H9 (cell line): ENCODE measurements at regions not wholly inside any gene's neighbourhood (a gene's known extent, or its start where the extent isn't known, plus 50 kb on each side); places are given as distances from the start of the nearest gene placed in this dataset.

ENCODE experiments used
- DNase-seq: peaks from one replicate; pipeline ENCODE4 v3.0.0-alpha.2; 2017
- H2AFZ ChIP-seq: one replicate; pipeline ENCODE4 v1.6.1; 2013; ENCODE audit warnings: mild to moderate bottlenecking, low read length, control low read depth, moderate library complexity
- H2AK5ac ChIP-seq: 2 replicates; pipeline ENCODE4 v1.6.1; 2013; ENCODE audit warnings: low read length, control low read depth, mixed read lengths; ENCODE audit not compliant: insufficient read length
- H2BK120ac ChIP-seq: one replicate; pipeline ENCODE4 v1.6.1; 2013; ENCODE audit warnings: low read depth, mild to moderate bottlenecking, low read length, control low read depth, inconsistent platforms; ENCODE audit not compliant: poor library complexity, severe bottlenecking
- H2BK12ac ChIP-seq: 2 replicates; pipeline ENCODE4 v1.6.1; 2013; ENCODE audit warnings: low read length, control low read depth, mixed read lengths, low read depth; ENCODE audit not compliant: insufficient read length
- H2BK15ac ChIP-seq: 2 replicates; pipeline ENCODE4 v1.6.1; 2013; ENCODE audit warnings: low read depth, low read length, control low read depth
- H2BK20ac ChIP-seq: one replicate; pipeline ENCODE4 v1.6.1; 2013; ENCODE audit warnings: low read depth, mild to moderate bottlenecking, low read length, control low read depth, inconsistent platforms; ENCODE audit not compliant: poor library complexity, severe bottlenecking
- H2BK5ac ChIP-seq: 2 replicates; pipeline ENCODE4 v1.6.1; 2013; ENCODE audit warnings: low read length, control low read depth, mixed read lengths; ENCODE audit not compliant: insufficient read length
- H3K14ac ChIP-seq: 2 replicates; pipeline ENCODE4 v1.6.1; 2013; ENCODE audit warnings: low read length, control low read depth; ENCODE audit not compliant: insufficient read depth
- H3K18ac ChIP-seq: 2 replicates; pipeline ENCODE4 v1.6.1; 2013; ENCODE audit warnings: low read depth, mild to moderate bottlenecking, mixed read lengths, low read length, control low read depth; ENCODE audit not compliant: insufficient read length
- H3K23ac ChIP-seq: 2 replicates; pipeline ENCODE4 v1.6.1; 2013; ENCODE audit warnings: low read length, control low read depth, mixed read lengths, low read depth; ENCODE audit not compliant: insufficient read length
- H3K23me2 ChIP-seq: 2 replicates; pipeline ENCODE4 v1.6.1; 2013; ENCODE audit warnings: low read depth, mild to moderate bottlenecking, mixed read lengths, low read length, control low read depth; ENCODE audit not compliant: insufficient read length, poor library complexity, severe bottlenecking
- H3K27ac ChIP-seq: 2 replicates; pipeline ENCODE4 v1.5.1; 2013; ENCODE audit warnings: low read length, control low read depth, mixed read lengths, low read depth; ENCODE audit not compliant: insufficient read length
- H3K27me3 ChIP-seq: 2 replicates; pipeline ENCODE4 v1.6.1; 2013; ENCODE audit warnings: low read length, control low read depth, inconsistent platforms; ENCODE audit not compliant: insufficient read depth
- H3K4ac ChIP-seq: 2 replicates; pipeline ENCODE4 v1.6.1; 2013; ENCODE audit warnings: low read depth, mild to moderate bottlenecking, control low read depth, inconsistent platforms, low read length, moderate library complexity
- H3K4me1 ChIP-seq: 2 replicates; pipeline ENCODE4 v1.6.1; 2013; ENCODE audit warnings: low read length, control low read depth, inconsistent platforms; ENCODE audit not compliant: insufficient read depth
- H3K4me2 ChIP-seq: 2 replicates; pipeline ENCODE4 v1.6.1; 2013; ENCODE audit warnings: low read length, control low read depth, mixed read lengths; ENCODE audit not compliant: insufficient read length, insufficient read depth
- H3K56ac ChIP-seq: 2 replicates; pipeline ENCODE4 v1.6.1; 2013; ENCODE audit warnings: low read depth, mild to moderate bottlenecking, mixed read lengths, low read length, control low read depth; ENCODE audit not compliant: insufficient read length
- H3K79me1 ChIP-seq: 2 replicates; pipeline ENCODE4 v1.6.1; 2013; ENCODE audit warnings: low read depth, mild to moderate bottlenecking, moderate library complexity, low read length, control low read depth, inconsistent platforms; ENCODE audit not compliant: insufficient read depth, poor library complexity, severe bottlenecking
- H3K79me2 ChIP-seq: 2 replicates; pipeline ENCODE4 v1.6.1; 2013; ENCODE audit warnings: low read length, control low read depth, inconsistent platforms; ENCODE audit not compliant: insufficient read depth
- H3K9ac ChIP-seq: 2 replicates; pipeline ENCODE4 v1.6.1; 2013; ENCODE audit warnings: low read length, control low read depth, mixed read lengths; ENCODE audit not compliant: insufficient read length; ENCODE audit errors: extremely low read depth
- H3K9me3 ChIP-seq: one replicate; pipeline ENCODE4 v1.6.1; 2013; ENCODE audit warnings: low read depth, low read length, inconsistent platforms; ENCODE audit not compliant: control insufficient read depth
- H3T11ph ChIP-seq: one replicate; pipeline ENCODE4 v1.6.1; 2013; ENCODE audit warnings: mild to moderate bottlenecking, low read length, control low read depth, inconsistent platforms
- H4K20me1 ChIP-seq: one replicate; pipeline ENCODE4 v1.6.1; 2013; ENCODE audit not compliant: control insufficient read depth, insufficient read length, insufficient read depth
- H4K5ac ChIP-seq: 2 replicates; pipeline ENCODE4 v1.6.1; 2013; ENCODE audit warnings: low read depth, mild to moderate bottlenecking, mixed read lengths, low read length, control low read depth; ENCODE audit not compliant: insufficient read length
- H4K8ac ChIP-seq: replicated peaks from 2 replicates; pipeline ENCODE4 v1.6.1; 2013; ENCODE audit warnings: low read length, control low read depth, mixed read lengths, low read depth; ENCODE audit not compliant: insufficient read length
- H4K91ac ChIP-seq: 2 replicates; pipeline ENCODE4 v1.6.1; 2013; ENCODE audit warnings: low read depth, mild to moderate bottlenecking, moderate library complexity, mixed read lengths, low read length, control low read depth; ENCODE audit not compliant: insufficient read length
- H3K27ac Mint-ChIP-seq, 3 experiments: 2 replicates in 2 of 3; 3 replicates in 1 of 3; pipeline ENCODE4 v1.8.0; 2020 to 2021; ENCODE audit warnings: mixed read lengths in 3 of 3, mild to moderate bottlenecking in 1 of 3, moderate library complexity in 1 of 3
- H3K27me3 Mint-ChIP-seq: 2 replicates; pipeline ENCODE4 v1.8.0; 2021; ENCODE audit warnings: low read depth, mild to moderate bottlenecking, moderate library complexity, mixed read lengths
- H3K36me3 Mint-ChIP-seq, 3 experiments: 2 replicates in 2 of 3; 3 replicates in 1 of 3; pipeline ENCODE4 v1.8.0; 2020 to 2021; ENCODE audit warnings: low read depth in 3 of 3, mixed read lengths in 3 of 3; ENCODE audit not compliant: insufficient read depth in 1 of 3
- H3K4me1 Mint-ChIP-seq, 2 experiments: 2 replicates each; pipeline ENCODE4 v1.8.0; 2020; ENCODE audit warnings: mixed read lengths in 2 of 2
- H3K4me3 Mint-ChIP-seq, 2 experiments: 2 replicates in 1 of 2; 3 replicates in 1 of 2; pipeline ENCODE4 v1.8.0; 2020 to 2021; ENCODE audit warnings: mild to moderate bottlenecking in 2 of 2, mixed read lengths in 2 of 2, moderate library complexity in 1 of 2
- H3K9me3 Mint-ChIP-seq, 2 experiments: 2 replicates in 1 of 2; 3 replicates in 1 of 2; pipeline ENCODE4 v1.8.0; 2020; ENCODE audit warnings: mild to moderate bottlenecking in 2 of 2, mixed read lengths in 2 of 2, moderate library complexity in 1 of 2
- CTCF ChIP-seq: fragments of 200-600 bp; sonication (generic); conservative IDR thresholded peaks from 3 replicates; pipeline ENCODE4 v1.8.0; 2021; ENCODE audit warnings: antibody characterized with exemption, mild to moderate bottlenecking
- WGBS: extraction: QIAGEN DNeasy Blood & Tissue Kit; methylation state at CpG from one replicate; pipeline ENCODE4 v1.1.7; 2013; ENCODE audit warnings: missing lambda C conversion rate, low lambda C conversion rate, mixed read lengths; ENCODE audit not compliant: insufficient read length; ENCODE audit errors: extremely low coverage; 5-methylcytosine and 5-hydroxymethylcytosine counted together

GRCh38 chr1:221274373-221274772 lies 395.1 kb downstream of the HLX start:
- Histone ChIP-seq H3T11ph (no peak overlapping the region), H3K23me2 (no peaks in the 10 kb centered on the region), H2BK20ac (no peak overlapping the region), H4K5ac (no peak overlapping the region), H3K14ac (no peak overlapping the region; the same call in 1 of the 2 replicates), H2BK120ac (no peak overlapping the region), H3K79me1 (no peaks in the 10 kb centered on the region), H2BK12ac (no peak overlapping the region), H4K8ac (no peak overlapping the region), H3K56ac (no peak overlapping the region), H3K4me2 (no peak overlapping the region), H3K4ac (no peak overlapping the region), H3K27ac (no peak overlapping the region), H4K91ac (no peak overlapping the region), H3K4me1 (no peaks in the 10 kb centered on the region; the same call in 1 of the 2 replicates), H2BK5ac (no peak overlapping the region), H2AFZ (no peak overlapping the region), H2BK15ac (no peak overlapping the region), H3K9ac (no peak overlapping the region), H3K18ac (no peak overlapping the region), H3K9me3 (no peaks in the 10 kb centered on the region), H3K79me2 (no peaks in the 10 kb centered on the region), H4K20me1 (no peaks in the 10 kb centered on the region), H3K27me3 (no peaks in the 10 kb centered on the region), H2AK5ac (no peak overlapping the region), H3K23ac (no peak overlapping the region)
- DNase-seq = no peak
- no peak overlapping the region for H3K4me3 Mint-ChIP-seq
- H3K27me3 Mint-ChIP-seq = no peaks in the 10 kb centered on the region
- no peak for TF ChIP-seq CTCF
- no peaks in the 10 kb centered on the region for H3K9me3 Mint-ChIP-seq
- H3K4me1 Mint-ChIP-seq = peaks cover 18 to 19% of the 10 kb centered on the region in 2 experiments; a peak in 3 of 4 replicates
- H3K27ac Mint-ChIP-seq = no peak overlapping the region
- no peaks in the 10 kb centered on the region; a peak in 1 of 7 replicates for H3K36me3 Mint-ChIP-seq
- no CpG with 5 or more reads among the region's 6 CpGs for WGBS
